ENCODE measurements at regions not wholly inside any gene's neighbourhood (a gene's known extent, or its start where the extent isn't known, plus 50 kb on each side); places are given as distances from the start of the nearest gene placed in this dataset.

- DNase-seq (ENCODE audit: low spot score in 2 of 2) (no peak), ATAC-seq (replicated peaks; ENCODE audit: extremely low read depth, poor library complexity, severe bottlenecking) (no peak)
- Mint-ChIP-seq H3K36me3 (ENCODE audit: insufficient read depth) (no peaks in the 10 kb centered on the region), H3K4me3 (no peak overlapping the region), H3K27ac (ENCODE audit: low read depth) (no peak overlapping the region), H3K4me1 (no peaks in the 10 kb centered on the region), H3K9me3 (peaks cover 29% of the 10 kb centered on the region), H3K27me3 (no peaks in the 10 kb centered on the region)
These were observed 73.8 kb downstream of the CBLN2 start for GRCh38 chr18:72470391-72470790.

GRCh38 chr18:72468021-72468710 lies 76.0 kb downstream of the CBLN2 start:
- DNase-seq (ENCODE audit: low spot score in 2 of 2): no peak
- Mint-ChIP-seq H3K36me3 (ENCODE audit: insufficient read depth) (no peaks in the 10 kb centered on the region), H3K4me1 (no peaks in the 10 kb centered on the region), H3K9me3 (peaks cover 23% of the 10 kb centered on the region), H3K4me3 (no peak overlapping the region), H3K27ac (ENCODE audit: low read depth) (no peak overlapping the region), H3K27me3 (no peaks in the 10 kb centered on the region)
- ATAC-seq (replicated peaks; ENCODE audit: extremely low read depth, poor library complexity, severe bottlenecking): no peak

- H3K27ac Mint-ChIP-seq (ENCODE audit: low read depth): no peak overlapping the region
- ATAC-seq (replicated peaks; ENCODE audit: extremely low read depth, poor library complexity, severe bottlenecking) (no peak), DNase-seq (ENCODE audit: low spot score in 2 of 2) (no peak)
- no peaks in the 10 kb centered on the region for H3K36me3 Mint-ChIP-seq (ENCODE audit: insufficient read depth)
- no peak overlapping the region for H3K4me3 Mint-ChIP-seq
- no peaks in the 10 kb centered on the region for H3K27me3 Mint-ChIP-seq
- H3K9me3 Mint-ChIP-seq: peaks cover 4% of the 10 kb centered on the region
- H3K4me1 Mint-ChIP-seq: no peaks in the 10 kb centered on the region
These were observed 83.9 kb downstream of the CBLN2 start for GRCh38 chr18:72460210-72460680.

- H3K36me3 Mint-ChIP-seq (ENCODE audit: insufficient read depth): no peaks in the 10 kb centered on the region
- DNase-seq (ENCODE audit: low spot score in 2 of 2) (no peak), ATAC-seq (replicated peaks; ENCODE audit: extremely low read depth, poor library complexity, severe bottlenecking) (no peak)
- no peak overlapping the region for H3K27ac Mint-ChIP-seq (ENCODE audit: low read depth)
- no peaks in the 10 kb centered on the region for H3K4me1 Mint-ChIP-seq
- H3K4me3 Mint-ChIP-seq: no peak overlapping the region
- peaks cover 11% of the 10 kb centered on the region for H3K9me3 Mint-ChIP-seq
- no peaks in the 10 kb centered on the region for H3K27me3 Mint-ChIP-seq
These were observed 85.9 kb downstream of the CBLN2 start for GRCh38 chr18:72458271-72458670.

GRCh38 chr18:72456802-72457201 lies 87.3 kb downstream of the CBLN2 start:
- Mint-ChIP-seq H3K36me3 (ENCODE audit: insufficient read depth) (no peaks in the 10 kb centered on the region), H3K27me3 (no peaks in the 10 kb centered on the region), H3K9me3 (peaks cover 11% of the 10 kb centered on the region), H3K4me3 (no peak overlapping the region), H3K27ac (ENCODE audit: low read depth) (no peak overlapping the region), H3K4me1 (no peaks in the 10 kb centered on the region)
- no peak for DNase-seq (ENCODE audit: low spot score in 2 of 2)
- ATAC-seq (replicated peaks; ENCODE audit: extremely low read depth, poor library complexity, severe bottlenecking): no peak

GRCh38 chr18:72452328-72452727 lies 91.8 kb downstream of the CBLN2 start:
- Mint-ChIP-seq H3K27me3 (no peaks in the 10 kb centered on the region), H3K4me3 (no peak overlapping the region), H3K4me1 (no peaks in the 10 kb centered on the region), H3K27ac (ENCODE audit: low read depth) (no peak overlapping the region), H3K9me3 (peaks cover 23% of the 10 kb centered on the region), H3K36me3 (ENCODE audit: insufficient read depth) (no peaks in the 10 kb centered on the region)
- DNase-seq (ENCODE audit: low spot score in 2 of 2) (no peak), ATAC-seq (replicated peaks; ENCODE audit: extremely low read depth, poor library complexity, severe bottlenecking) (no peak)

GRCh38 chr18:72444798-72445155 lies 99.4 kb downstream of the CBLN2 start:
- ATAC-seq (replicated peaks; ENCODE audit: extremely low read depth, poor library complexity, severe bottlenecking) (no peak), DNase-seq (ENCODE audit: low spot score in 2 of 2) (no peak)
- Mint-ChIP-seq H3K4me1 (no peaks in the 10 kb centered on the region), H3K27me3 (no peaks in the 10 kb centered on the region), H3K27ac (ENCODE audit: low read depth) (no peak overlapping the region), H3K9me3 (peaks cover 18% of the 10 kb centered on the region), H3K36me3 (ENCODE audit: insufficient read depth) (no peaks in the 10 kb centered on the region), H3K4me3 (no peak overlapping the region)

- H3K27me3 Mint-ChIP-seq: no peaks in the 10 kb centered on the region
- peaks cover 17% of the 10 kb centered on the region for H3K9me3 Mint-ChIP-seq
- no peaks in the 10 kb centered on the region for H3K4me1 Mint-ChIP-seq
- H3K36me3 Mint-ChIP-seq (ENCODE audit: insufficient read depth): no peaks in the 10 kb centered on the region
- DNase-seq (ENCODE audit: low spot score in 2 of 2) (no peak), ATAC-seq (replicated peaks; ENCODE audit: extremely low read depth, poor library complexity, severe bottlenecking) (no peak)
- no peak overlapping the region for H3K4me3 Mint-ChIP-seq
- H3K27ac Mint-ChIP-seq (ENCODE audit: low read depth): no peak overlapping the region
These were observed 99.9 kb downstream of the CBLN2 start for GRCh38 chr18:72444111-72444797.

GRCh38 chr18:72436401-72436800 lies 107.7 kb downstream of the CBLN2 start:
- Mint-ChIP-seq H3K27ac (ENCODE audit: low read depth) (no peak overlapping the region), H3K9me3 (peaks cover 28% of the 10 kb centered on the region), H3K4me1 (no peaks in the 10 kb centered on the region), H3K36me3 (ENCODE audit: insufficient read depth) (no peaks in the 10 kb centered on the region), H3K27me3 (no peaks in the 10 kb centered on the region), H3K4me3 (no peak overlapping the region)
- ATAC-seq (replicated peaks; ENCODE audit: extremely low read depth, poor library complexity, severe bottlenecking) (no peak), DNase-seq (ENCODE audit: low spot score in 2 of 2) (no peak)

- H3K4me1 Mint-ChIP-seq: no peaks in the 10 kb centered on the region
- no peak for DNase-seq (ENCODE audit: low spot score in 2 of 2)
- no peak overlapping the region for H3K27ac Mint-ChIP-seq (ENCODE audit: low read depth)
- no peak for ATAC-seq (replicated peaks; ENCODE audit: extremely low read depth, poor library complexity, severe bottlenecking)
- peaks cover 33% of the 10 kb centered on the region for H3K9me3 Mint-ChIP-seq
- no peak overlapping the region for H3K4me3 Mint-ChIP-seq
- H3K27me3 Mint-ChIP-seq: no peaks in the 10 kb centered on the region
- peaks cover 3% of the 10 kb centered on the region for H3K36me3 Mint-ChIP-seq (ENCODE audit: insufficient read depth)
These were observed 110.4 kb downstream of the CBLN2 start for GRCh38 chr18:72433756-72434155.

GRCh38 chr18:72427721-72428120 lies 116.4 kb downstream of the CBLN2 start:
- DNase-seq (ENCODE audit: low spot score in 2 of 2) (no peak), ATAC-seq (replicated peaks; ENCODE audit: extremely low read depth, poor library complexity, severe bottlenecking) (no peak)
- no peak overlapping the region for H3K4me3 Mint-ChIP-seq
- no peak overlapping the region for H3K27ac Mint-ChIP-seq (ENCODE audit: low read depth)
- H3K36me3 Mint-ChIP-seq (ENCODE audit: insufficient read depth): peaks cover 3% of the 10 kb centered on the region
- no peaks in the 10 kb centered on the region for H3K4me1 Mint-ChIP-seq
- H3K9me3 Mint-ChIP-seq: peaks cover 28% of the 10 kb centered on the region
- H3K27me3 Mint-ChIP-seq: no peaks in the 10 kb centered on the region

- Mint-ChIP-seq H3K9me3 (peaks cover 6% of the 10 kb centered on the region), H3K36me3 (ENCODE audit: insufficient read depth) (no peaks in the 10 kb centered on the region), H3K4me1 (no peaks in the 10 kb centered on the region), H3K27ac (ENCODE audit: low read depth) (no peak overlapping the region), H3K4me3 (no peak overlapping the region), H3K27me3 (no peaks in the 10 kb centered on the region)
- ATAC-seq (replicated peaks; ENCODE audit: extremely low read depth, poor library complexity, severe bottlenecking): no peak
- DNase-seq (ENCODE audit: low spot score in 2 of 2): no peak
These were observed 124.2 kb downstream of the CBLN2 start for GRCh38 chr18:72419914-72420313.

GRCh38 chr18:72412927-72413326 lies 131.2 kb downstream of the CBLN2 start:
- H3K36me3 Mint-ChIP-seq (ENCODE audit: insufficient read depth): no peaks in the 10 kb centered on the region
- DNase-seq (ENCODE audit: low spot score in 2 of 2): no peak
- no peak overlapping the region for H3K4me3 Mint-ChIP-seq
- no peak for ATAC-seq (replicated peaks; ENCODE audit: extremely low read depth, poor library complexity, severe bottlenecking)
- H3K27me3 Mint-ChIP-seq: no peaks in the 10 kb centered on the region
- H3K27ac Mint-ChIP-seq (ENCODE audit: low read depth): no peak overlapping the region
- no peaks in the 10 kb centered on the region for H3K9me3 Mint-ChIP-seq
- no peaks in the 10 kb centered on the region for H3K4me1 Mint-ChIP-seq
